ENCODE measurements at regions not wholly inside any gene's neighbourhood (a gene's known extent, or its start where the extent isn't known, plus 50 kb on each side); places are given as distances from the start of the nearest gene placed in this dataset.

DNA sequence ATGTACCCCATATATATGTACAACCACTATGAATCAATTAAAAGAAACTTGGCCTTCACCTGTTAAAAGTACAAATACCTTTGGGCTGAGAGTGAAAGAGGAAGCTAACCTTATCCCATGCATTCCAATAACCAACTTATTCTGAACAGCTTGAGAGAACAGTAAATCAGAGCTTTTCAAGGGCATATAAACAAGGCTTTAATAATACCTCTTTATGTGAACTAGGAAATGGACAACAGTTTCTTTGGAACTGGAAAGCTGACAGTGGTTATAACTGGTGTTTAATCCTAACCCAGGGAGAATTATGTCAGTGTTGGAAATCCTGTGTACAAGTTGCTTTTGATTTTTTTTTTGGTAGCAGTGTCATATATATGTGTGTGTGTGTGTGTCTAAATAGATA, 170.5 kb downstream of the TFAP2B start:
- TF ChIP-seq, protein P1, sequence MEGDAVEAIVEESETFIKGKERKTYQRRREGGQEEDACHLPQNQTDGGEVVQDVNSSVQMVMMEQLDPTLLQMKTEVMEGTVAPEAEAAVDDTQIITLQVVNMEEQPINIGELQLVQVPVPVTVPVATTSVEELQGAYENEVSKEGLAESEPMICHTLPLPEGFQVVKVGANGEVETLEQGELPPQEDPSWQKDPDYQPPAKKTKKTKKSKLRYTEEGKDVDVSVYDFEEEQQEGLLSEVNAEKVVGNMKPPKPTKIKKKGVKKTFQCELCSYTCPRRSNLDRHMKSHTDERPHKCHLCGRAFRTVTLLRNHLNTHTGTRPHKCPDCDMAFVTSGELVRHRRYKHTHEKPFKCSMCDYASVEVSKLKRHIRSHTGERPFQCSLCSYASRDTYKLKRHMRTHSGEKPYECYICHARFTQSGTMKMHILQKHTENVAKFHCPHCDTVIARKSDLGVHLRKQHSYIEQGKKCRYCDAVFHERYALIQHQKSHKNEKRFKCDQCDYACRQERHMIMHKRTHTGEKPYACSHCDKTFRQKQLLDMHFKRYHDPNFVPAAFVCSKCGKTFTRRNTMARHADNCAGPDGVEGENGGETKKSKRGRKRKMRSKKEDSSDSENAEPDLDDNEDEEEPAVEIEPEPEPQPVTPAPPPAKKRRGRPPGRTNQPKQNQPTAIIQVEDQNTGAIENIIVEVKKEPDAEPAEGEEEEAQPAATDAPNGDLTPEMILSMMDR (IDR thresholded peaks at IDR 0.05; ENCODE audit: low read length): no peak
- no peak for TF ChIP-seq EZH2 (optimal IDR thresholded peaks at IDR 0.05; ENCODE audit: low read depth, low read length)
